Hepatocyte (in vitro differentiated cells): ENCODE measurements at regions not wholly inside any gene's neighbourhood (a gene's known extent, or its start where the extent isn't known, plus 50 kb on each side); places are given as distances from the start of the nearest gene placed in this dataset.

Experiments used
- CTCF ChIP-seq: fragments of 200-600 bp; sonication (generic); IDR thresholded peaks from 2 replicates; pipeline ENCODE4 v1.5.1; 2016; ENCODE audit warnings: antibody characterized with exemption, mild to moderate bottlenecking; ENCODE audit not compliant: poor library complexity
- EZH2 ChIP-seq: fragments of 200-600 bp; sonication (generic); IDR thresholded peaks from 2 replicates; pipeline ENCODE4 v1.6.1; 2016; ENCODE audit warnings: antibody characterized with exemption, mild to moderate bottlenecking, borderline replicate concordance
- EZH2phosphoT487 ChIP-seq: fragments of 200-600 bp; sonication (generic); IDR thresholded peaks from one replicate; pipeline ENCODE4 v1.6.1; 2018; ENCODE audit warnings: antibody characterized with exemption, mild to moderate bottlenecking, low read depth, moderate library complexity; ENCODE audit not compliant: unreplicated experiment, severe bottlenecking

DNA sequence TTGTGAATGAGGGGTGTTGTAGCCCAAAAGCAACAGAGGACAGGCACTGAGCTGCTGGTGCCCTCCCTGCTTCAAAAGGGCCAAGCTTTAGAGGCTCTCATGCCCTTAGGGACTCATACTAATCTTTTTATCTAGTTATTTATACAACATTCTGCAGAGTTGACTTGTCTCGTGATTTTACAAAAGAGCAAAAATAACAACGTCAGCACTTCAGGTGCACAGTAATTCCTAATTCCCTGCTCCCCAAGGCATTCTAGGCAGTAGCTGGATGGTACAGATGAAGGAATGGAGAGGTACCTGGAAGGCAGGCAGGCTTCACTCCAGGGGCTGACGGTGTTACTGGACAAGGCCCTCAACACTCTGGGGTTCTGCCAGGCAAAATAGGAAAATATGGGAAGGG is 406.7 kb upstream of the CCL2 start:
- TF ChIP-seq CTCF (no peak), EZH2 (no peak), EZH2phosphoT487 (no peak)
